HG02610 (cell line): ENCODE measurements at regions not wholly inside any gene's neighbourhood (a gene's known extent, or its start where the extent isn't known, plus 50 kb on each side); places are given as distances from the start of the nearest gene placed in this dataset.

Experiments
- ATAC-seq: cut with Tn5 transposase; IDR thresholded peaks from one replicate; pipeline ENCODE4 v1.9.1; 2021; ENCODE audit warnings: mild to moderate bottlenecking, moderate library complexity; ENCODE audit not compliant: unreplicated experiment

- ATAC-seq: no peak
These were observed 79.2 kb upstream of the UQCRFS1 start for GRCh38 chr19:29292153-29292552.

- ATAC-seq: no peak
These were observed 79.6 kb upstream of the UQCRFS1 start for GRCh38 chr19:29292562-29292961.

GRCh38 chr19:29293292-29293691 is 80.3 kb upstream of the UQCRFS1 start:
- no peak for ATAC-seq

- no peak for ATAC-seq
These were observed 80.9 kb upstream of the UQCRFS1 start for GRCh38 chr19:29293736-29294342.

DNA sequence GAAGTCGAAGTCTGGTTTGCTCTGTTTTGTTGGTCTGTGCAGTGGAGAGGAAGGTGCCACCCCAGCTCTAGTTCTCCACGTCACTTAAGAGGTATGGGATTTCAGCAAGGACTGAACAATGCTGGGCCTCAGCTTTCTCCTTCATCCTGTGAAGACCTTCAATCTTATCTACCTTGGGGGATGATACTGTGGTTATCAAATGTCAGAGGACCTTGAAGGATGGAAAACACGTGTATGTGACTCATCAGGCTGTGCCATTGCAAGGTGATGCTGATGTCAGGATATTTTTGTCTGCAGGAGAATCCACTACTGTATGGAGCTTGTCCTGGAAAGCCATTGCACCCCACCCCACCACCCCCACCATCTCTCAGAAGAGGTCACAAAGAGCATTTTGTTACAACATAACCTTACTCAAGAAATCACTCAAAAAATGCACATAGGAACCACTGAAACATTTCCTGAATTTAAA is 81.4 kb upstream of the UQCRFS1 start:
- no peak for ATAC-seq

DNA sequence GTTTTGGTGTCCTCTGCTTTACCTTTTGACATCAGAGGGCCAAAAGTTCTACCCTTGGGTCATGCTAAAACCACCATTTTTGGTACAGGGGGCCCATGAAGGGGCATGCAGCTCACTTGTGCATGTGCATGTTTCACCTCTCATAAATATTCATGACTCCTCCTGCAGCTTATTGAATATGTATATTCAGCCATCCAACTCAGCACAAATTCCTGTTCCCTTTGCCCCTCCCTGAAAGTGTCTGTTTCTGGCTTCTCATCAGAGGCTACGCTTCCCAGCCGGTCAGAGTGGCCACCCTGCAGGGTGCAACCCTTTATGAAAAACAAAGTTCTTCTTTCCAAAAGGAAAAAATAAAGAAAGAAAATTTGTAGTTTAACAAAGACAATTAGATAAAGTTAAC is 82.3 kb upstream of the UQCRFS1 start:
- ATAC-seq: no peak

DNA sequence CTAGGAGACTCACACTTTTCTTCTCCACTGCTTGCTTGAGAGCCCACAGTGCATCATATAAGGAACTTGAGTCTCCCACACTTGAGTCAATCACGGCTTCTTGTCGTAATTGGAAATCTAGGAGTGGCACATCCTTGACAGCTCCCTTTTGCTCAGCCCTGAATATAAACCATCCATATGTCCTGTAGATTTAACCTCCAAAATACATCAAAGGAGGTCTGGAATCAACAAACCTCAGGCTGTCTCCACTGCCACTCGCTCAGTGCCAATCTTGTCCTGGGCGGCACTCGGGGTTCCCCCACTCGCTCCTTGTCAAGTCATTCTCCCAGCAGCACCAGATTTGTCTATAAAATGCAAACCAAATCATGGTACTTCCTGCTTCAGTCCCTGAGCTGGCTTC is 84.4 kb upstream of the UQCRFS1 start:
- ATAC-seq: no peak

DNA sequence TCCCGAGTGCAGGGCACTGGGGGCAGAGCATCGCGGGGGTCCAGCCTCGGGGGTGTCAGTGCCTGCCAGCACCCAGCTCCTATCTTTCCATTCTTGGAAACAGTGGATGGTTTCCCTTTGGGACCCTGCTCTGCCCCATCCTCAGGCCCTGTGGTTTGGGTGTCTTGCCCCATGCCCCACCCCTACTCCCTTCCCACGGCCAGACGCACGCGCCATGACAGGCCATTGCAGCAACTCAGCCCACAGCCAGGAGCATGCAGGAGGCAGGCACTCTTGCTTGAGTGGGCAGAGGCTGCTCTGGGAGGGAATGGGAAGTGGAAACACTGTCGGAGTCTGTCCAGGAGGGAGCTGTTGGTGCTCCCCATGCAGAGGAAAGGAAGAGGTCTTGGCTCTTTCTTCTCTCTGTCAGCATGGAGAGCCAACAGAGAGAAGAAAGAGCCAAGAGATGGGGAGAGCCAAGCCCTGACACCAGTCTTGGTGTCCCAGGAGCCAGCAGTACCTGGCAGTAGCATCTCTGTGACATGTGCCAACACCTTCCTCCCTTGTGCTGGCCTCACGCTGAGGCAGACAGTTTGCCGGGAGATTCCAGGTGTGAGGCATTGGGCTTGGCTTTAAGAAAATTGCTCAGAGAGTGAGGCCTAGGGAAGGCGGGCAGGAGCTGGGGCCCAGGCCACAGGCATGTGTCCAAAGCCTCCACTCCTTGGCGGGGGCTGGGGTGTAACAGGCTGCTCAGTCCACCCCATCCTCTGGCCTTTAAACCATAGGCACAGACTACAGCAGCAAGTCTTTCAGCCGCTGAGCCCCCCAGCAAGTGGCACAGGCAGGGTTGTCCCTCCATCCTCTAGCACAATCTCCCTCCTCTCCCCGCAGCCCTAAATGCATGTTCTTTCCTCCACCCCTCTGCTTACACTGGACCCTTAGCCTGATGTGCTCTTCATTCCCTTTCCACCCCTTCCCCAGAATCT is 86.7 kb upstream of the UQCRFS1 start:
- ATAC-seq: no peak

DNA sequence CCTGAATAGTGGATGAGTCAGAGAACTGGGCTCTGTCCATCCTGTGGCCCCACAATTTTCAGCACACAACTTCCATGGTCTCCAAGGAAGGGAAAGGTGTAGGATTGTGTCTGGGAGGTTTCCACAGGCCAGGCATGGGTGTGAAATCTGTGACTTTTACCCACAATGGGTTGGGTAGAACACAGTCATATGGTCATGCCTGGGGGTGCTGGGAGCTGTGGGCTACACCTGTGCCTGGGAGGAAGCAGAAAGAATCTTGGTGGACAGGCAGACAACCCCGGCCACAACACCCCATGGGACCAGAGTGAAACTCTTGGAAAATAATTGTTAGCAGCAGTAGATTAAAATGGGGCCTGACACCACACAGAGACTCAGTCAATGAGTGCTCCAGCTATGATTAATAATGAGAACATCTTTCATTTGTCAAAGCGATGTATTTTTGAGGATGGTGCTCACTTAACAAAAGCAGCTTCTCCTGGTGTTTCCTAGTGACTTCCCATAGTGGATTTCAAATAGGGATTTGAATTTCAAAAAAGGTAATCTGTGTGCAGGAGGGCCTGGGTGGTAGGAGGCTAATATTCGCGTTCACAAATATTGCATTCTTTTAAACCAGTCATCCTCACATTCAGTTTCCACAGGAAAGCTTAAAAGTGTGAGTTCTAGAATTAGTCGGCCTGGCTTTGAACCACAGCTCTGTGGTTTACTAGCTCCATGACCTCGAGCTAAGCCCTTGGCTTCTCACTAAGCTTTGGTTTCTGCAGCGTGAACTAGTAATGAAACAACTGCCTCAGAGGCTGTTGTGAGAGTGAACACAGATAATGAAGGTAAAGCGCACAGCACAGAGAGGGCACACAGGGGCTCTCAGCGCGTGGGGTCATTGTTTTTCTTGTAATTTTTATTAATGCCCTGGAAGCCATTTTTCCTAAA is 89.3 kb upstream of the UQCRFS1 start:
- ATAC-seq: no peak

DNA sequence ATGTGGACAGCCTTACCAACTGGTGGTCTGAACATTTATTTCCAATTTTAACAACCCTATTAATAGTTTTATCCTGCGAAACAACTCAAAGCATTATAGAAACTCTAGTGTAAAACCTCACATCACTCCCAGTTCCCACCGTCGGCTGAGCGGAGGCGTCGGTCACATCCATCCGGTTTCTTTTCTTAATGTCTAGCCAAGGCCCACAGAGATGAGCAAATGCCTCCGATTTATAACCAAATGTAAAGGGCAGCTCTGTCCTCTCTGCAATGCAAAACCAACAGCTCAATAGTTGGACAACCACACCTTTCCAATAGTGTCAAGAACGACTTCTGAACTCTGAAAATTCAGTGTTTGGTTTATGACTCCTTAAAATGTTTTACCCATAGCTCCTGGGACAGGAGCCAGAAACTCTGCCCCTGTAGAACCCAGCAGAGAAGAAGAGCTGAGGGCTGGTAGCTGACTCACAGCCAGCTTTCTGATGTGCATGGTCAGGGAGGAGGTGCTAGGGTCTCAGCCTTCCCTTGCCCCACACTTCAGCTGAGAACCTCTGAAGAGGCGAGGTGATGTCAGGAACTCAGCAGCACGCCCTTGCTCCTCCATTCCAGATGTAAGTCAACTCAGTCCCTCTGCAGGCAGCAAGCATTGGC is 90.2 kb upstream of the UQCRFS1 start:
- ATAC-seq: no peak

DNA sequence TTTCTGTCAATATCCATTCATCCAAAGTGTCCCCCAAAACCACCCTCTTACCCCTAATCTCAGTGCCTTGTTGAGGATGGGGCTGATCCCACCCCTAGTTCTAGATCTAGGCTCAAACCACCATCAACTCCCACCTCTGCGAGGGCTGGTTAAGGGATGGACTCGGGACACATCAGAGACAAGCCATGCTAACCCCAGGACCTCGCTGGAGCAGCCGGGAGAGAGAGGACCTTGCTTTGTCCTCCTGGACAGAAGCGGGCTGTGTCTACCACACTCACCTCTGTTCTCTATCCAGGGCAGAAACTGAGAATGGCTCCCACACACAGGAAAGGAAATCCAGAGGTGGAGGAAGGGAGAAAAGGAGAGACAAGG is 90.8 kb upstream of the UQCRFS1 start:
- ATAC-seq: no peak

DNA sequence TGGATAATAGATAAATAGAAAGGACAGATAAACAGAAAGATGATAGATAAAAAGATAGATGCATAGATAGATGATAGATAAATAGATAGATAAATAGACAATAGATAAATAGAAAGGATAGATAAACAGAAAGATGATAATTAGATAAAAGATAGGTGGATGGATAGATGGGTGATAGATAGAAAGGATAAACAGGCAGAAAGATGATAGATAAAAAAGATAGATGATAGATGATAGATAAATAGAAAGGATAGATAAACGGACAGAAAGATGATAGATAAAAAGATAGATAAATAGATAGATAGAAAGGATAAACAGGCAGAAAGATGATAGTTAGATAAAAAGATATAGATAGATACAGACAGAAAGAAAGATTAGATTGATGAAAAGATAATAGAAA is 92.3 kb upstream of the UQCRFS1 start:
- no peak for ATAC-seq

GRCh38 chr19:29308977-29309590 is 96.1 kb upstream of the UQCRFS1 start:
- ATAC-seq: no peak

DNA sequence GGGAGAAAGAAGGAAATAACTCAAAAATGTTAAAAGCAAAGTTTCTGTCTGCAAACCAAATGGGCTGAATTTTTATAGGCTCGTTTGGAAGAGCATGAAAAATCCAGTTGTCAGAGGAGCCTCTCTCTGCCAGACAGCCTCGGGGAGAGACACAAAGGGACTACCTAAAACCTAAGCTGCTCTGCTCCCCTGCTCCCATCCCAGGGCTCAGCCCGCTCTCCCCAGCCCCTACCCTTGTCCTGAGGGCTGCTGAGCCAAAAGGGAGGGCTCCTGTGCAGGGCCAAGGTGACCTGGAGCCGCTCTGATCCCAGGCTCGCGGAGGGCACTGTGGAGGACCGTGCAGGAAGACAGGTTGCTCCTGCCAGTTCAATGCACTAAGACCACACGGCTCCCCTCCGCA is 96.7 kb upstream of the UQCRFS1 start:
- no peak for ATAC-seq

DNA sequence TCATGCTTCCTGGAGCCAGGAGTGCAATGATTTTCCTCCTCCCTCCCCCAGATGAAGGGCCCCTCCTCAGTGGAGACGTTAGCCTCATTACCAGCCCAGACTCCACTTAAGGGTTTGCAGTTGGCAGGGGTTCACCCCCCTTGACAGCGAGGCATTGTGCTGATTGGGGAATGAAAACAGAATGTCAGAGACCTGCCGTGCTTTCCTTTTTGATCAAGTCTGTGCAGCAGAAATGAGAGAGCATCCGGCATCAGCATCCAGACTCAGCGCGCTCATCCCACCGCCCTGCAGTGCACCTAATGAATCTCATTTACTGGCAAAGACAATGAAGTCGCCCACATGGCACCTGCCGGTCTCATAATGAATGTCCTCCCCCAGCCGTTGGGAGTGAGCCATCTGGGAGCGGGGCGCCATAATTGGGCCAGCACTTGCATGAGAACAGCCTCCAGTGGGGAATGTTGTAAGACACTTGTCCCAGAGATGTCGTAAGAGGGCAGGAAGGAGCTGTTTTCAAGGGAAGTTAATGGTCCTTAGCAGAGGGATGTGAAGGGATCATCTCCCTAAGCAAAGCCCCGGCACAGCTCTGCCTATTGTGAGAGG is 98.3 kb upstream of the UQCRFS1 start:
- no peak for ATAC-seq

DNA sequence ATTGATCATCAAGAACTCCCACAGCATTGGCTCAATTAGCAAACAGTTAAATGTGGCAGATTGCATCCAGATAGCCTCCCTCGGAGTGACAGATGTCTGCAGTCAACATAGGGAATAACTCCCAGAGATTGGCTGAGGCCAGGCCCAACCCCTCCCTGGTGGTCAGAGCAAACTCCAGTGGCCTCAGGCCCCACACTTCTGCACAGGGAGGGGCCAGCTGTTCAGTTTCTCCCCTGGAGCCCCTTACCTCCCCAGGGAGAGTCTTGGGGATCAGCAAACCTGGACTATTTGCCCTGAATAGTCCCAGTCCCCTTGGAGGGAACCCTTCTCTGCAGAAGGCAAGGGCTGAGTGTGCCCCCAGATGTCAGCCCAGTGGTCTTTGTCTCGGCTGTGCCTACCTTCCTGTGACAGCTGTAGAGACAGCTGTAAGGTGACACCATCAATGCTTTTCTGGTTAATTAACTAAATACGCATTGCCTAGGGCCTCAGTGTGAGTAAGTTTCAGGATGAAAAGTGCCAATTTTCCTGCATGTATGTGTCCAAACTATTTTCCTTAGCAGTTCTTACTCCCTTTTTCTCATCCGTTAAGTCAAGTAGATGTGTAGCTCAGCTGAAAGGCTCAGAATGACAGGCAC is 102.7 kb upstream of the UQCRFS1 start:
- ATAC-seq: no peak

- ATAC-seq: no peak
These were observed 105.6 kb upstream of the UQCRFS1 start for GRCh38 chr19:29318581-29318980.

DNA sequence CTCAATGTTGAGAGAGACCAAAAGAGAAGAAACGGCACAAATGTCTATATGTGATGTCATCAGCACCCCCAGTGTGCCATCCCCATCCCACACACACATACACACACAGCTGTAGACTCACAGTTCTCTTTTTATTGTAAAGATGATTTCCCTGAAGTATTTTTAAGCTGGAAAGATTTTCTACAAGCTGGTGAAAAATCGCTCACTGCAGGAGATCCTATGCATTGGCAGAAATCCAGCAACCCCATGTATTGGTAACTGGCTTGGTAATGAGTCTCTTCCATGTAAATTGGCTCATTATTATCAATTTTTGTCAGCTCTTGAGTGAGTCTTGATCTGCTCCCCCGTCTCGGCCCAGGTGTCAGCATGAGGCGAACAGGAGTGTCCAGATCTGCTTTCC is 107.1 kb upstream of the UQCRFS1 start:
- no peak for ATAC-seq

- ATAC-seq: no peak
These were observed 107.7 kb upstream of the UQCRFS1 start for GRCh38 chr19:29320618-29321017.
